VCaP (cell line): ENCODE measurements at regions not wholly inside any gene's neighbourhood (a gene's known extent, or its start where the extent isn't known, plus 50 kb on each side); places are given as distances from the start of the nearest gene placed in this dataset.
"Not testable (repeated sequence)": the region's sequence is repeated elsewhere in the genome, so short reads cannot be mapped to it uniquely, and the experiment has no call there.

Source experiments
- H3K27ac ChIP-seq: fragments of 450-650 bp; 2 replicates; pipeline ENCODE4 v1.5.1; 2017
- TF ChIP-seq, protein P1 (sequence below): fragments of 450-650 bp; conservative IDR thresholded peaks from 2 replicates; pipeline ENCODE4 v1.5.1; 2017; ENCODE audit warnings: mild to moderate bottlenecking, moderate library complexity

DNA sequence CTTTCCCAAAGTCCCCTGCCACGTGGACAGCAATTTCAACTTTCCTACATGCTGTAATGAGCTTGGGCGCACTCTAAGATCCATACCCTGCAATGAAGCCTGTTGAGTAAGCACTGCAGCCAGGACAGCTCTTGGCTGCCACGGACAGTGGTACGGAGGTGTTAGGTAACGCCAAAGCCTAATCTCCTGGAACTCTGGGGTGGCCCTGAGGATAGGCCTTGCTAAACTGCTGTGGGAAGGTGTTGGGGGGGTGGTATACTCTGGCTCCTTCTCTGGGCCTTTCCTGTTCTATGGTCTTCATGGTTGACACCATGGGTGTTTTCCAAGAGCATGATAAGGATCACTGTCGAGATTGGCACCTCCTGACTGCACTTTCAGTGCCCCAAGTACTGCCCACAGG is 66.4 kb upstream of the PITX1 start:
- TF ChIP-seq, protein P1, sequence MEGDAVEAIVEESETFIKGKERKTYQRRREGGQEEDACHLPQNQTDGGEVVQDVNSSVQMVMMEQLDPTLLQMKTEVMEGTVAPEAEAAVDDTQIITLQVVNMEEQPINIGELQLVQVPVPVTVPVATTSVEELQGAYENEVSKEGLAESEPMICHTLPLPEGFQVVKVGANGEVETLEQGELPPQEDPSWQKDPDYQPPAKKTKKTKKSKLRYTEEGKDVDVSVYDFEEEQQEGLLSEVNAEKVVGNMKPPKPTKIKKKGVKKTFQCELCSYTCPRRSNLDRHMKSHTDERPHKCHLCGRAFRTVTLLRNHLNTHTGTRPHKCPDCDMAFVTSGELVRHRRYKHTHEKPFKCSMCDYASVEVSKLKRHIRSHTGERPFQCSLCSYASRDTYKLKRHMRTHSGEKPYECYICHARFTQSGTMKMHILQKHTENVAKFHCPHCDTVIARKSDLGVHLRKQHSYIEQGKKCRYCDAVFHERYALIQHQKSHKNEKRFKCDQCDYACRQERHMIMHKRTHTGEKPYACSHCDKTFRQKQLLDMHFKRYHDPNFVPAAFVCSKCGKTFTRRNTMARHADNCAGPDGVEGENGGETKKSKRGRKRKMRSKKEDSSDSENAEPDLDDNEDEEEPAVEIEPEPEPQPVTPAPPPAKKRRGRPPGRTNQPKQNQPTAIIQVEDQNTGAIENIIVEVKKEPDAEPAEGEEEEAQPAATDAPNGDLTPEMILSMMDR: no peak
- H3K27ac ChIP-seq: no peak overlapping the region

DNA sequence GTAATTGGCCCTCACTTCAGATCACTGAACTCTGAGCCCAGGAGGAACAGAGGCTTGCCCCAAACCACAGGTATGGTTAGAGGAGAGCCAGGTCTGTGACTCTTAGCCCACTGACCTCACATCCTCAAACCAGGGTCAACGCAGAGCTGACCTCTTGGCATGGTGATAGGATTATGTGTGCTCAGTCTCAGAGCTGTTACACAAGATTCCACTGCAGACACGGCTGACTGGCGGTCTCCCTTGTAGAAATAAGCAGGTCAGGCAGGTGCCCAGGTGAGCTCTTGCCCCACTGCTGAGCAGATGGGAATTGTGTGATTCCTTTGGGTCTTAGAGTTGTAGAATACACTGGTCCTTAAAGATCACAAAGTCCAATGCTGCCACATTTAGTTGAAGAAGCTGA is 66.0 kb upstream of the PITX1 start:
- TF ChIP-seq, protein P1: no peak
- H3K27ac ChIP-seq: no peak overlapping the region

DNA sequence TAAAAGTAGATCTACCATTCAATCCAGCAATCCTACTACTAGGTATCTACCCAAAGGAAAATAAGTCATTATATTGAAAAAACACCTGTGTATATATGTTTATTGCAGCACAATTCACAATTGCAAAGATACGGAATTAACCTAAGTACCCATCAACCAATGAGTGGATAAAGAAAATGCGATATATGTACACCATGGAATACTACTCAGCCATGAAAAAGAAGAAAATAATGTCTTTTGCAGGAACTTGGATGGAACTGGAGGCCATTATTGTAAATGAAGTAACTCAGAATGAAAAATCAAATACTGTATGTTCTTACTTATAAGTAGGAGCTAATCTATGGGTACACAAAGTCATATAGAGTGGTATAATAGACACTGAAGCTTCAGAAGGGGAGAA is 63.4 kb upstream of the PITX1 start:
- TF ChIP-seq, protein P1: no peak
- H3K27ac ChIP-seq: no peak overlapping the region

DNA sequence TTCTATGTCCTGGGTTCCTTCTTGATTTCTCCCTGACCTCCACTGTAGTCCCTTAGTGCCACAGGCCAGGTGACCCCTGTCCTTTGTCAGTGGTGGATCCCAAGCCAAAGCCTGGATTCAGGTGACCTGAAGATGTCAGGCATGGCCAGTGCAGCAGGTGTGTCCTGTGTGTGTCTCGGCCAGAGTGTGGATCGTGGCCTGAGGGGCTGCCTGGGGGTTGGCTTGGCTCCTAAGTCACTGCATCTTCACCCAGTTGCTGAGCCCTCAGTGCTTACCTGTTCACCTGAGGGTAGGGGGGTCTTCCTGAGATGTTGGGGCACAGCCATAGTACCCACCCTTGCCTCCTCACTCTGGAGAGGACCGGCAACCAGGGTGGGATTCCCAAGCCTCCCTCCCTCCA is 61.8 kb upstream of the PITX1 start:
- TF ChIP-seq, protein P1: no peak
- no peak overlapping the region for H3K27ac ChIP-seq

DNA sequence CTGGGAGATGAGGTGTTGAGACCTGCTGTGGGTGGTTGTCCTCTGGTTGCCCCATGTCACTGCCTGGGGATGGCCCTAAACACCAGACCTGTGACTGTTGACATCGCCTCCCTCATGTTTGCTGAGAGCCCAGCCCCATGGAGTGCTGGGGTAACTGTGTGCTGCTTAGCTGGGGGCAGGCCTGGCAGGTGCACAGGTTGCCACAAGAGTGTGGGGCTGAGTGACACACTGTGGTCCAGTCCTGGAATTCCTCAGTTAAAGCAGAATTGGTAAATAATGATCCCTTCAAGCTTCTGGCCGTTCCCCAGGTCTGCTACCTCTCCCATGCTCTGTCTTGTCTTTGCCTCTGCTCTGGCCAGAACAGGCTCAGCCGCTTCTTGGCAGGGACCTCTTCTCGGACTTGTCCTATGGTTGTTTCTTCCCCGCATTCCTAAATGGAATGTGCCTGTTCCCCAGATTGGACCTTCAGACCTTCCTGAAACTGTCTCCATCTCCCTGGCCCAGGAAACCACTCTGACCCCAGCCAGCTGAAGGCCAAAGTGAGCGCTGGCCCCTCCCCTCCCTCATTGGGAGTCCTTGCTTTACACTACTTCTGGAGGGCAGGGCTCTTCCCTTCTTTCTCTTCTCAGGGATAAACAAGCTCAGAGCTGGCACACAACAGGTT is 61.2 kb upstream of the PITX1 start:
- TF ChIP-seq, protein P1: no peak
- H3K27ac ChIP-seq: no peak overlapping the region

DNA sequence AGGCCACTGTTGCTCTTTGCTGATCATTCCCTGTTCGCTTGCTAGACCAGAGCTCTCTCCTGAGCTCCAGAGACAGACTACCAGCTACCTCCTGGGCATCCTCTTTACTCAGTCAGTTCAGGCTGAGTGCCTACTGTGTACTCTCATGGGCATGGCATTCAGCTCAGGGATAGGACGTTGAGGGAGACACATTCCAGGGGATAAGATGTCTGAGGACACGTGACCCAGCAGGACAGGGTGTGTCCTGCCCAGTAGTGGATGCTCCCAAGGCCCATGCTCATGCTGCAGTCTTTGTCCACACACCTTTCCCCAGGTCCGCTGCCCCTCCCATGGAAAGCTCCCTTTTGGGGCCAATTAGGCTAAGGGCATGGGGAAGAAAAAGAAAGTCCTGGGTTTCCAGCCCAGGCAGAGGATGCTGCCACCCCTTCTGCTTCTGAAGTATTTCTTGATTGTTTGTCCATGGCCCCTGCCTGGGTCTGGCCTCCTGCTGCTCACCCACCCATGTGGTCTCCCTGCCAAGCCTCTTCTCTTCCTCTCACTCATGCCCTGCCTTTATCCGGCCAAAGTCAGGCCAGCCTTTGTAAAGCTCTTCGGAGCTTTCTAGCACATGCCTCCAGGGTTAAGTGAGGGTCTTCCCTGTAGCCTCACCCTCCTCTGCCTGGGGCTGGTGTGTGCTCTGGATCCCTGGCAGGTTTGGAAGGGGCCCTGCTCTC is 60.5 kb upstream of the PITX1 start:
- no peak overlapping the region for H3K27ac ChIP-seq
- TF ChIP-seq, protein P1: no peak

DNA sequence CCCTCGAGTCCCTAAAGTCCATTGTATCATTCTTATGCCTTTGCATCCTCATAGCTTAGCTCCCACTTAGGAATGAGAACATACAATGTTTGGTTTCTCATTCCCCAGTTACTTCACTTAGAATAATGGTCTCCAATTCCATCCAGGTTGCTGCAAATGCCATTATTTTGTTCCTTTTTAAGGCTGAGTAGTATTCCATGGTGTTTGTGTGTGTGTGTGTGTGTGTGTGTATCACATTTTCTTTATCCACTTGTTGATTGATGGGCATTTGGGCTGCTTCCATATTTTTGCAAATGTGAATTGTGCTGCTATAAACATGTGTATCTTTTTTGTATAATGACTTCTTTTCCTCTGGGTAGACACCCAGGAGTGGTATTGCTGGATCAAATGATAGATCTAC is 59.5 kb upstream of the PITX1 start:
- H3K27ac ChIP-seq: not testable (repeated sequence)

DNA sequence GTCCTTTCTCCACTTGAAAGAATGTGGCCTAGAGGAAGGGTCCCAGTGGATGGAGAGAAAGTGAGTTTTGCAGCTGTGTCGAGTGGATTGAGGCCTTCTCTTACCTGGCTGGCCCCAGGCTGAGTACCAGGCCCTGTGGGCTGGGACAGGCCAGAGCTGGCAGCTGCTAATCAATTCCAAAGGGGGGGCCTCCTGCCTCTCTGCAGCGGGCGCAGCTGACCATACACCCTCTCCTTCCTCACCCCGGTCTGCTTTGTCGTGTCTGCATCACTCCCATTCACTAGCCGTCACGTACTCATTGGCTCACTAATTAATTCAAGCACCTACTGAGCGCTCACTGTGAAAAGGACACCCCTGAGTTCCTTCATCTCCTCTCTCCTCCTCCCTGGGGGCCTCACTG is 58.4 kb upstream of the PITX1 start:
- no peak overlapping the region for H3K27ac ChIP-seq
- TF ChIP-seq, protein P1: no peak
